Gastroesophageal sphincter (tissue), 4 donors: ENCODE measurements at regions not wholly inside any gene's neighbourhood (a gene's known extent, or its start where the extent isn't known, plus 50 kb on each side); places are given as distances from the start of the nearest gene placed in this dataset.

Source experiments
- ATAC-seq: fragments of 150-250 bp; one replicate; pipeline ENCODE4 v1.9.1; 2016; ENCODE audit warnings: mild to moderate bottlenecking, moderate library complexity
- H3K27ac ChIP-seq, 4 donors: fragments of 200-600 bp; sonication (generic) in 3 of 4; 1 replicate in 3 of 4; 2 replicates in 1 of 4; pipeline ENCODE4 v1.5.1; 2016 to 2019
- H3K27me3 ChIP-seq: fragments of 200-600 bp; sonication (generic); one replicate; pipeline ENCODE4 v1.5.1; 2019
- H3K36me3 ChIP-seq, 2 donors: fragments of 200-600 bp; sonication (generic); one replicate each; pipeline ENCODE4 v1.5.1; 2019; ENCODE audit warnings: control low read depth in 1 of 2
- H3K4me1 ChIP-seq, 3 donors: fragments of 200-600 bp; sonication (generic); 1 replicate in 2 of 3; 2 replicates in 1 of 3; pipeline ENCODE4 v1.5.1; 2016 to 2019; ENCODE audit warnings: control low read depth in 2 of 3
- H3K4me3 ChIP-seq, 2 donors: fragments of 200-600 bp; sonication (generic); one replicate each; pipeline ENCODE4 v1.5.1; 2019; ENCODE audit warnings: mild to moderate bottlenecking in 1 of 2, moderate library complexity in 1 of 2
- H3K9me3 ChIP-seq, 3 donors: fragments of 200-600 bp; sonication (generic); one replicate each; pipeline ENCODE4 v1.5.1; 2017 to 2019; ENCODE audit warnings: control low read depth in 2 of 3
- EP300 ChIP-seq: sonication (generic); formaldehyde crosslinking; IDR thresholded peaks from one replicate; pipeline ENCODE4 v1.6.1; 2017; ENCODE audit warnings: antibody characterized with exemption, mild to moderate bottlenecking
- POLR2A ChIP-seq, 2 donors: fragments of 450-650 bp; IDR thresholded peaks; one replicate each; pipeline ENCODE4 v1.6.1; 2017; ENCODE audit warnings: antibody characterized with exemption in 2 of 2, mild to moderate bottlenecking in 2 of 2, moderate library complexity in 1 of 2
- POLR2AphosphoS5 ChIP-seq: sonication (generic); formaldehyde crosslinking; IDR thresholded peaks from one replicate; pipeline ENCODE4 v1.6.1; 2017; ENCODE audit warnings: antibody characterized with exemption
- WGBS, 2 donors: methylation state at CpG; one replicate each; pipeline ENCODE4 v1.1.5; 2018; ENCODE audit warnings: low coverage in 1 of 2; 5-methylcytosine and 5-hydroxymethylcytosine counted together
- TF ChIP-seq, protein P1 (sequence below), 4 experiments: fragments of 200-600 bp in 2 of 4; fragments of 450-650 bp in 2 of 4; sonication (generic) in 1 of 4; IDR thresholded peaks; one replicate each; pipeline ENCODE4 v1.5.1; 2017 to 2019; ENCODE audit warnings: antibody characterized with exemption in 4 of 4, mild to moderate bottlenecking in 2 of 4, moderate library complexity in 2 of 4

DNA sequence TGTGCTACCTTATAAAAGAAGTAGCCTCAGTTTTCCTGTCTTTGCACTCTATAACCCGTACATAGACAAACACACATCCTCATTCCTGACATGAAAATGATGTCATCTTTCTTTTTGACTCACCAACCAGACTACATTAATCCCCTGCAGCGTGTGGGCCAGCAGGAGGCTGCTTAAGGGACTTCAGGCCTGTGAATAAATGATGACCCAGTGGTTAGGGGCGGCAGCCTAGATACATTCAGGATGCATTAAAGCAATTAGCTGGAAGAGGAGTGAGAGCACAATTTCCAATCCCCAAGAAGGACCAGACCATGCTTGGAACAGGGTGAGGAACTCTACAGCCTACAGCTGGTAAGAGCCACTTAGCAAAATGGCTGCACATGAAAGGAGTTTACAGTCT lies 57.3 kb upstream of the KLF7 start:
- H3K27ac ChIP-seq, result no peak overlapping the region
- no peaks in the 10 kb centered on the region for H3K9me3 ChIP-seq
- WGBS, 2 donors, result 74% methylated on average over 3 of the region's 3 CpGs; no CpG with 5 or more reads in 1 of the 2 donors
- no peak overlapping the region for H3K4me3 ChIP-seq
- peaks cover 0 to 30% (median 13%) of the 10 kb centered on the region in 3 donors for H3K4me1 ChIP-seq
- H3K36me3 ChIP-seq, result no peaks in the 10 kb centered on the region
- no peak for ATAC-seq
- H3K27me3 ChIP-seq, result no peaks in the 10 kb centered on the region
- TF ChIP-seq POLR2A (IDR thresholded peaks at IDR 0.05), result no peak
- TF ChIP-seq, protein P1, sequence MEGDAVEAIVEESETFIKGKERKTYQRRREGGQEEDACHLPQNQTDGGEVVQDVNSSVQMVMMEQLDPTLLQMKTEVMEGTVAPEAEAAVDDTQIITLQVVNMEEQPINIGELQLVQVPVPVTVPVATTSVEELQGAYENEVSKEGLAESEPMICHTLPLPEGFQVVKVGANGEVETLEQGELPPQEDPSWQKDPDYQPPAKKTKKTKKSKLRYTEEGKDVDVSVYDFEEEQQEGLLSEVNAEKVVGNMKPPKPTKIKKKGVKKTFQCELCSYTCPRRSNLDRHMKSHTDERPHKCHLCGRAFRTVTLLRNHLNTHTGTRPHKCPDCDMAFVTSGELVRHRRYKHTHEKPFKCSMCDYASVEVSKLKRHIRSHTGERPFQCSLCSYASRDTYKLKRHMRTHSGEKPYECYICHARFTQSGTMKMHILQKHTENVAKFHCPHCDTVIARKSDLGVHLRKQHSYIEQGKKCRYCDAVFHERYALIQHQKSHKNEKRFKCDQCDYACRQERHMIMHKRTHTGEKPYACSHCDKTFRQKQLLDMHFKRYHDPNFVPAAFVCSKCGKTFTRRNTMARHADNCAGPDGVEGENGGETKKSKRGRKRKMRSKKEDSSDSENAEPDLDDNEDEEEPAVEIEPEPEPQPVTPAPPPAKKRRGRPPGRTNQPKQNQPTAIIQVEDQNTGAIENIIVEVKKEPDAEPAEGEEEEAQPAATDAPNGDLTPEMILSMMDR (IDR thresholded peaks at IDR 0.05), result no peak
- no peak for TF ChIP-seq POLR2AphosphoS5
- no peak for TF ChIP-seq EP300

DNA sequence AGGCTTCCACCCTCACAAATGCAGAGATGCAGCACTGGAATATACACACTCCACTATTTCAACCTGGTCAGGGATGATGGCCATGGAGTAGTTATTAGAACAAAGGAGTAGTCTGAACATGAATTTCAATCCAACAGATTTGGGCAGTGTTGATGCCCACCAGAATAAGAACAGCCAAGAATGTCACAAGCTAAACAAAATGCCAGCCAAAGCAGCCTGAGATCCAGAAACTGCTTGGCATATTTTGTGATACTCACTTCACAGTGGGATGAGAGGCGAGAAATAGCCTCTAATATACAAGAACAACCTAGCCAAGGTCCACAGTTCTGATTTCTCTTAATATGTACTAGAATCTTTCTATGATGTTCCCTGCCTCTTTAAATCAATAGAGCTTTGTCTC lies 58.6 kb upstream of the KLF7 start:
- WGBS, 2 donors, result 85 to 89% methylated on average over 1 of the region's 1 CpG
- Histone ChIP-seq H3K4me3 (no peak overlapping the region), H3K9me3 (no peaks in the 10 kb centered on the region), H3K4me1 (peaks cover 0 to 43% (median 17%) of the 10 kb centered on the region in 3 donors), H3K27me3 (no peaks in the 10 kb centered on the region), H3K36me3 (no peaks in the 10 kb centered on the region), H3K27ac (peak overlapping the region in 1 of 4 donors; percentile 9)
- no peak for ATAC-seq
- TF ChIP-seq POLR2AphosphoS5 (no peak), EP300 (no peak), POLR2A (IDR thresholded peaks at IDR 0.05) (no peak)
- TF ChIP-seq, protein P1 (IDR thresholded peaks at IDR 0.05), result no peak

DNA sequence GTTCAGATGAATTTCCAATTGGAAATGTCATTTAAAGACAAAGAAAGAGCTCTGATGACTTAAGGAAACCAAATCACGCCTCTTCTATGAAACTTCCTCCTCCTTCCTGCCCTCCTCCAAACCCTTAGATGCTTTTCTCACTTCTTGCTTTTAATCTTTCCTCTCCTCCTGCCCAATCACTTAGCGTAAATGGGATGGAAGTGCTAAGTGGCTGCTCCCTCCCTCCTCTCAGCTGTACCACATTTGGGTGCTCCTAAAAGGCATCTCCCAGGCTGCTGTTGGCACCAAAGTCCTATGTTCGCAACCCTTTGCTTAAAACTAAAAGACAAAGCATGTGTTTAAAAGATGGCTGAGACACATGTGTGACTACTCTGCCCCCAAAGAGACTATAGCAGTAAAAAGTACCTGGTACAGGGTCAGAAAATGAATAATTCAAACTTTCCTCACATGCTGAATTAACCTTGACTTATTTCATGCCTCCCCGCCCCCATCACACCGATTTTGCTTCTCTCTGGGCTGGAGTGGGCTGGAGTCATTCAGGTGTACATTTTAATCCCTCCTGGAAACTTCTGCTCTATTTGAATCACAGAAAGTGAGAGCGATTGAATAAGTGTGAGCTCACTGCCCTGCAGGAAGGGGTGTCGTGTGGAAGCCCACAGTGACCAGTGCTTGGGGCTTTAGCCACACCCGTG lies 59.2 kb upstream of the KLF7 start:
- TF ChIP-seq EP300, result no peak
- TF ChIP-seq POLR2A (IDR thresholded peaks at IDR 0.05), result no peak
- TF ChIP-seq, protein P1 (IDR thresholded peaks at IDR 0.05), result no peak
- no peak for TF ChIP-seq POLR2AphosphoS5
- ATAC-seq, result no peak
- Histone ChIP-seq H3K27me3 (no peaks in the 10 kb centered on the region), H3K4me3 (no peak overlapping the region), H3K9me3 (no peaks in the 10 kb centered on the region), H3K27ac (no peak overlapping the region), H3K4me1 (peaks cover 0 to 47% (median 17%) of the 10 kb centered on the region in 3 donors), H3K36me3 (no peaks in the 10 kb centered on the region)
- WGBS, 2 donors, result 66 to 73% methylated on average over 8 of the region's 8 CpGs

DNA sequence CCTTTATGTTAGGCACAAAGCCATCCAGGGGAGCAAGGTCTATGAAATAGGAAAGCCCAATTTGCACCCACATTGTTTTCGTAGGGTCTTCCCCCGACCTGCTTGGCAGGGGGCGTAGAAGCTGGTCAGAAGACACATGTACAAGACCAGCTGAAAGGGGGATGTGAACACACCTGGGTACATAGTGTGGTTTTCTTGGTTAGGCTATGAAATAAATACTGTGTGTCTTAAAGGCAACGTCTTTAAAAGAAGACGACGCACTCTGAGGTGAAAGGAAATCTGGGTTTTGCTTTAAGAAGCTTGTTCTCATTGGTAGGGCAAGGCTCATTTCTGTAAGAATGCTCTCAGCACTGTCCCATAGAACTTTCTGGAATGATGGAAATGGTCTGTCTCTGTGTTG lies 60.0 kb upstream of the KLF7 start:
- no peaks in the 10 kb centered on the region for H3K27me3 ChIP-seq
- H3K36me3 ChIP-seq, result no peaks in the 10 kb centered on the region
- TF ChIP-seq EP300, result no peak
- TF ChIP-seq, protein P1 (IDR thresholded peaks at IDR 0.05), result no peak
- TF ChIP-seq POLR2A (IDR thresholded peaks at IDR 0.05), result no peak
- TF ChIP-seq POLR2AphosphoS5, result no peak
- ATAC-seq, result no peak
- no peak overlapping the region for H3K27ac ChIP-seq
- peaks cover 0 to 47% (median 17%) of the 10 kb centered on the region in 3 donors for H3K4me1 ChIP-seq
- 70 to 83% methylated on average over 3 to 6 of the region's 6 CpGs for WGBS, 2 donors
- no peaks in the 10 kb centered on the region for H3K9me3 ChIP-seq
- H3K4me3 ChIP-seq, result no peak overlapping the region

DNA sequence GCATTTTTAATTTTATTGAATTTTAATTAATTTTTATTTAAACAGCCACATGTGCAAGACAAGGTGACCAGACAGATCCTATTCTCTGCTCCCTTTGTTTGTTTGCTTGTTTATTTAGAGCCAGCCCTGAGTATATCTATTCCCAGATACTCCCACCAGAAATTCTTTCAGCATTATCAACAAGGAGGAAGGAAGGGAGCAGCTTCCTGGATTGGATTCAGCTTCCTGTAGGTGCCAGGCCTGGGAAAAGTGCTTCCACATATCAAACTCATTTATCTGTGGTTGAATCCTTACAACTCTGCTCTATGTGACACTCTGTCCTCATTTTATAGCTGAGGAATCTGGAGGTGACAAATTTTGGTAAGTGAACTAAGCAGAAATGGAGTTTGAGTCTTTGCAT lies 60.5 kb upstream of the KLF7 start:
- ATAC-seq, result no peak
- no peaks in the 10 kb centered on the region for H3K27me3 ChIP-seq
- H3K27ac ChIP-seq, result peak overlapping the region in 3 of 4 donors; percentile 76 to 81 (median 77)
- H3K9me3 ChIP-seq, result no peaks in the 10 kb centered on the region
- TF ChIP-seq POLR2A (IDR thresholded peaks at IDR 0.05) (no peak), EP300 (no peak), POLR2AphosphoS5 (no peak)
- TF ChIP-seq, protein P1 (IDR thresholded peaks at IDR 0.05), result no peak
- no peaks in the 10 kb centered on the region for H3K36me3 ChIP-seq
- H3K4me1 ChIP-seq, result peaks cover 0 to 47% (median 17%) of the 10 kb centered on the region in 3 donors
- H3K4me3 ChIP-seq, result no peak overlapping the region
